ENCODE measurements at regions not wholly inside any gene's neighbourhood (a gene's known extent, or its start where the extent isn't known, plus 50 kb on each side); places are given as distances from the start of the nearest gene placed in this dataset.

- Histone ChIP-seq H3K79me2 (ENCODE audit: control insufficient read depth, insufficient read depth, low read length) (no peaks in the 10 kb centered on the region), H3K27me3 (replicated peaks in 1 of 4; ENCODE audit: control extremely low read depth in 1 of 4, control insufficient read depth in 3 of 4, insufficient read depth in 4 of 4, low read length in 3 of 4) (no peaks in the 10 kb centered on the region), H3K4me2 (replicated peaks; ENCODE audit: low read depth, low read length, poor library complexity, severe bottlenecking) (no peak overlapping the region), H3K4me3 (ENCODE audit: control extremely low read depth in 1 of 5, extremely low read depth in 1 of 5, insufficient read depth in 1 of 5, low read depth in 2 of 5, low read length in 4 of 5) (no peak overlapping the region), H4K20me1 (ENCODE audit: control insufficient read depth, insufficient read depth, low read length, poor library complexity, severe bottlenecking) (no peaks in the 10 kb centered on the region), H3K4me1 (ENCODE audit: control insufficient read depth in 2 of 2, insufficient read depth in 2 of 2, low read length in 2 of 2) (no peaks in the 10 kb centered on the region), H3K9me3 (ENCODE audit: control extremely low read depth in 1 of 3, control insufficient read depth in 2 of 3, insufficient read depth in 1 of 3, low read length in 2 of 3) (no peaks in the 10 kb centered on the region), H3K36me3 (replicated peaks in 1 of 2; ENCODE audit: control extremely low read depth in 1 of 2, control insufficient read depth in 1 of 2, extremely low read depth in 1 of 2, insufficient read depth in 2 of 2, low read length in 1 of 2) (no peaks in the 10 kb centered on the region), H3K9ac (ENCODE audit: low read length) (no peak overlapping the region), H3K27ac (ENCODE audit: low read length in 2 of 2) (no peak overlapping the region), H2AFZ (ENCODE audit: insufficient read depth, low read depth, low read length, poor library complexity, severe bottlenecking) (no peak overlapping the region)
- Mint-ChIP-seq H3K27ac (no peak overlapping the region), H3K4me3 (no peak overlapping the region), H3K9me3 (ENCODE audit: insufficient read depth) (no peaks in the 10 kb centered on the region), H3K4me1 (no peaks in the 10 kb centered on the region), H3K27me3 (no peaks in the 10 kb centered on the region)
- DNase-seq (no peak), ATAC-seq (ENCODE audit: low read depth) (no peak)
- intact Hi-C loops (cut with micrococcal nuclease), result no loop called here
- TF ChIP-seq, protein P1, sequence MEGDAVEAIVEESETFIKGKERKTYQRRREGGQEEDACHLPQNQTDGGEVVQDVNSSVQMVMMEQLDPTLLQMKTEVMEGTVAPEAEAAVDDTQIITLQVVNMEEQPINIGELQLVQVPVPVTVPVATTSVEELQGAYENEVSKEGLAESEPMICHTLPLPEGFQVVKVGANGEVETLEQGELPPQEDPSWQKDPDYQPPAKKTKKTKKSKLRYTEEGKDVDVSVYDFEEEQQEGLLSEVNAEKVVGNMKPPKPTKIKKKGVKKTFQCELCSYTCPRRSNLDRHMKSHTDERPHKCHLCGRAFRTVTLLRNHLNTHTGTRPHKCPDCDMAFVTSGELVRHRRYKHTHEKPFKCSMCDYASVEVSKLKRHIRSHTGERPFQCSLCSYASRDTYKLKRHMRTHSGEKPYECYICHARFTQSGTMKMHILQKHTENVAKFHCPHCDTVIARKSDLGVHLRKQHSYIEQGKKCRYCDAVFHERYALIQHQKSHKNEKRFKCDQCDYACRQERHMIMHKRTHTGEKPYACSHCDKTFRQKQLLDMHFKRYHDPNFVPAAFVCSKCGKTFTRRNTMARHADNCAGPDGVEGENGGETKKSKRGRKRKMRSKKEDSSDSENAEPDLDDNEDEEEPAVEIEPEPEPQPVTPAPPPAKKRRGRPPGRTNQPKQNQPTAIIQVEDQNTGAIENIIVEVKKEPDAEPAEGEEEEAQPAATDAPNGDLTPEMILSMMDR (IDR thresholded peaks at IDR 0.05), result no peak
- no peak for TF ChIP-seq EZH2 (IDR thresholded peaks at IDR 0.05; ENCODE audit: borderline replicate concordance, insufficient read depth, low read depth, low read length, poor library complexity, severe bottlenecking)
- WGBS (ENCODE audit: insufficient coverage), result 95% methylated on average over 3 of the region's 5 CpGs
- CTCF ChIA-PET, result no interaction called here
- POLR2A ChIA-PET, result no interaction called here
Observed at GRCh38 chr7:79709574-79710409, 256.3 kb upstream of the MAGI2 start.

DNA sequence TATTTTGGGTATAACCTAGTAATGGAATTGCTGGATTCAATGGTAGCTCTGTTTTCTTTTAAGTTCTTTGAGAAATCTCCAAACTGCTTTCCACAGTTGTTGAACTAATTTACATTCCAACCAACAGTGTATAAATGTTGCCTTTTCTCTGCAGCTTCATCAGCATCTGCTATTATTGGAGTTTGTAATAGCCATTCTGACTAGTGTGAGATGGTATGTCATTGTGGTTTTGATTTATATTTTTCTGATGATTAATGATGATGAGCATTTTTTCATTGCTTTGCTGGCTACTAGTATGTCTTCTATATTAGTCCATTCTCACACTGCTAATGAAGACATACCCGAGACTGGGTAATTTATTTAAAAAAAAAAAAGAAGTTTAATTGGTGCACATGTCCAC is 248.6 kb upstream of the MAGI2 start:
- CTCF ChIA-PET, result no interaction called here

More for the DNA sequence above, 248.6 kb upstream of the MAGI2 start:
- intact Hi-C loops (cut with micrococcal nuclease), result no loop called here
- TF ChIP-seq, protein P1 (IDR thresholded peaks at IDR 0.05), result no peak
- TF ChIP-seq EZH2 (IDR thresholded peaks at IDR 0.05; ENCODE audit: borderline replicate concordance, insufficient read depth, low read depth, low read length, poor library complexity, severe bottlenecking), result no peak
- H3K4me3 ChIP-seq (ENCODE audit: control extremely low read depth in 1 of 5, extremely low read depth in 1 of 5, insufficient read depth in 1 of 5, low read depth in 2 of 5, low read length in 4 of 5), result no peak overlapping the region
- no peak for DNase-seq
- H3K4me1 Mint-ChIP-seq, result no peaks in the 10 kb centered on the region
- no peaks in the 10 kb centered on the region for H3K4me1 ChIP-seq (ENCODE audit: control insufficient read depth in 2 of 2, insufficient read depth in 2 of 2, low read length in 2 of 2)
- peaks cover 2% of the 10 kb centered on the region for H3K9me3 Mint-ChIP-seq (ENCODE audit: insufficient read depth)
- H4K20me1 ChIP-seq (ENCODE audit: control insufficient read depth, insufficient read depth, low read length, poor library complexity, severe bottlenecking), result no peaks in the 10 kb centered on the region
- no peaks in the 10 kb centered on the region for H3K9me3 ChIP-seq (ENCODE audit: control extremely low read depth in 1 of 3, control insufficient read depth in 2 of 3, insufficient read depth in 1 of 3, low read length in 2 of 3)
- H3K27ac Mint-ChIP-seq, result no peak overlapping the region
- H3K4me3 Mint-ChIP-seq, result no peak overlapping the region
- H3K79me2 ChIP-seq (ENCODE audit: control insufficient read depth, insufficient read depth, low read length), result no peaks in the 10 kb centered on the region
- POLR2A ChIA-PET, result no interaction called here
- no peaks in the 10 kb centered on the region for H3K36me3 ChIP-seq (replicated peaks in 1 of 2; ENCODE audit: control extremely low read depth in 1 of 2, control insufficient read depth in 1 of 2, extremely low read depth in 1 of 2, insufficient read depth in 2 of 2, low read length in 1 of 2)
- no peak for ATAC-seq (ENCODE audit: low read depth)
- H2AFZ ChIP-seq (ENCODE audit: insufficient read depth, low read depth, low read length, poor library complexity, severe bottlenecking), result no peak overlapping the region
- WGBS (ENCODE audit: insufficient coverage), result no CpG with 5 or more reads among the region's 1 CpG
- H3K27ac ChIP-seq (ENCODE audit: low read length in 2 of 2), result no peak overlapping the region
- H3K27me3 Mint-ChIP-seq, result no peaks in the 10 kb centered on the region
- no peaks in the 10 kb centered on the region for H3K27me3 ChIP-seq (replicated peaks in 1 of 4; ENCODE audit: control extremely low read depth in 1 of 4, control insufficient read depth in 3 of 4, insufficient read depth in 4 of 4, low read length in 3 of 4)
- no peak overlapping the region for H3K9ac ChIP-seq (ENCODE audit: low read length)
- no peak overlapping the region for H3K4me2 ChIP-seq (replicated peaks; ENCODE audit: low read depth, low read length, poor library complexity, severe bottlenecking)

Measured in B cell (primary cell).